ENCODE measurements at regions not wholly inside any gene's neighbourhood (a gene's known extent, or its start where the extent isn't known, plus 50 kb on each side); places are given as distances from the start of the nearest gene placed in this dataset.
A peak's percentile ranks its signal among the peaks of the same experiment; 100 is the strongest.

DNA sequence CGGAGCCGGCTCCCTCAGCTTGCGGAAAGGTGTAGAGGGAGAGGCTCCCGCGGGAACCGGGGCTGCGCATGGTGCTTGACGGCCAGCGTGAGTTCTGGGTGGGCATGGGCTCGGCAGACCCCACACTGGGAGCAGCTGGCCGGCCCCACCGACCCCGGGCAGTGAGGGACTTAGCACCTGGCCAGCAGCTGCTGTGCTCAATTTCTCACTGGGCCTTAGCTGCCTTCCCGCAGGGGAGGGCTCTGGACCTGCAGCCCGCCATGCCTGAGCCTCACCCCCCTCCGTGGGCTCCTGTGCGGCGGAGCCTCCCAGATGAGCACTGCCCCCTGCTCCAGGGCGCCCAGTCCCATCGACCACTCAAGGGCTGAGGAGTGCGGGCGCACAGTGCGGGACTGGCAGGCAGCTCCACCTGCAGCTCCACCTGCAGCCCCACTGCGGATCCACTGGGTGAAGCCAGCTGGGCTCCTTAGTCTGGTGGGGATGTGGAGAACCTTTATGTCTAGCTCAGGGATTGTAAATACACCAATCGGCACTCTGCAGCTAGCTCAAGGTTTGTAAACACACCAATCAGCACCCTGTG lies 1141.8 kb downstream of the PCDH17 start:
- no peak for DNase-seq (ENCODE audit: low spot score)

DNA sequence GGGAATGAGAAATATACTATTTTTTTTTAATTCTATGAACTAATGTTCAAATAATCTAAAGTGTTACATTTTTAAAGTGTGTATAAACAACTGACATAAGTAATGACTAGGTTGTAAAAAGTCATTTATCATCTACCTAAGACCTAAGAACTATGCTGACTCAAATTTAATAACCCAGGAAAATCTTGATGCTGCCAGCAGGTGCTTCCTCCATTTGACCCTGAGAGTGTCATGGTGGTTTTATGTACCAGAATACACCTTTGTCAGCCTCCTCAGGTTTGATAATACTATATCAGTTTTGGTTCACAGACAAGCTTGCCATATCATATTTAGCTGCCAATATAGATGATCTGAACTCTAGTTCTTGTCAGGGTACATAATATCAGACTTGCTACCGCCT lies 1151.2 kb downstream of the PCDH17 start:
- DNase-seq (ENCODE audit: low spot score) = no peak

DNA sequence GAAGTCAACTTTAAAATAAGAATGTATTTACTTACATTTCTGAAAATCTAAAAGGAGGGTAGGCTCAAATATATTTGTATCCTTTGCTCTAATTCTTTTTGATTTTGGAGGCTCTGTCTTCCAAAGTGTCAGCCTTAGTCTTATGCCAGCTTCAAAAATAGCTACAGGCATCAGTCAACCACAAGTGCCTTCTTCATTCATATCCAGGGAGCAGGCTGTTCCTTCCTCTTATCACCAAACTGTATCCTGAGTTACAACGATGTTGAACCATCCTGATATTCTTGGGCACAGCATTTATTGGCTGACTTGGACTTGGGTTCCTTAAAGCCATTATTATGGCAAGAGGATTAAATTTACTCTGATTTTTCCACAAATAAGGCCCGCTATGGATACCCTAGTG lies 1161.3 kb downstream of the PCDH17 start:
- DNase-seq (ENCODE audit: low spot score) = no peak

DNA sequence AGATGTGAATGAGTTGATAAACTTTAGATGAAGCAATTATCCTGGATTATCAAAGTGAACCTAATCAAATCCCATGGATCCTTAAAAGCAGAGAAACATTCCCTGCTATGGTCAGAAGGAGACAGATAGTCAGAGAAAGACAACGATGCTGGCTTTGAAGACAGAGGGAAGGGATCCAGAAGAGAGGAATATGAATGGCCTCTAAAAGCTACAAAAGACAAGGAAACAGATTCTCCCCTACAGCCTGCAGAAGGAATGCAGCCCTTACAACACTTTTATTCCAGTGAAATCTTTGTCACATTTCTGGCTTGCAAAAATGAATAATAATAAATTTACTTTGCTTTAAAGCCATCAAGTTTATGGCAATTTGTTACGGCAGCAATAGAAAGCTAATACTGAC lies 1164.2 kb downstream of the PCDH17 start:
- DNase-seq (ENCODE audit: low spot score) = no peak

DNA sequence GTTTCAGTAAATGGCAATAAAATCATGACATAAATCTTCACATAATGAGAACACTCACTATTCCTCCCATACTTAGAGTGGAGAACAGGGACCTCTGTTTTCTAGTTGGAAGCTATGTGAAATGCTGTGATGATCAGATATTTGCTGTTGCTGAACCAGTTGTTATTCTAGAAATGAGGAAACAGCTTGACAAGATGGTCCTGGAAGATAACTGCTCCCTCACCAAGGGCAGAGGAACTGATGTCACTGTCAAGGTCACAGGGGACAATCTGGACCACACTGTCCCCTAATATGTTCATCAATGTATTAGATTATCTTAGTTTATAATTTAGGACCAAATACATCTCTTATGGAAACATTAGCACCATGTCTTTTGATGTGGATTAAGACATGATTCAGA lies 1173.3 kb downstream of the PCDH17 start:
- DNase-seq (ENCODE audit: low spot score) = no peak

DNA sequence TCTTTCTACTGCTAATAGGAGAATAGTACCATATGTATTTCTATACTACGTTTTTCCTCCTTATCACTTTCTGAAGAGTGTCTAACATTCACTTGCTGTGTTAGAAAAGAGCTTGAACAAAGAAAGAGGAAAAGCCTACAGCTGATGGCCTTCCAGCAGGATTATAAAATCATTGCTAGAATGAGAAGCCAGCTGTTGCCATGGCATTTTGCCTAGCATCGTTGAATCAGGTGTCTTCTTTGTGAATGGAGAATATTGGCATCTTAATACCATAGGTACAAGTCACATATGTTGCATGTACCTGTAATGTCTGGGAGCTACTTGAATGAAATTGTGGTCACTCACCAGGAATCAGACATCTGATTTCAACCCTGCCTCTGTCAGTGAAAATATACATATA lies 1174.9 kb downstream of the PCDH17 start:
- no peak for DNase-seq (ENCODE audit: low spot score)

DNA sequence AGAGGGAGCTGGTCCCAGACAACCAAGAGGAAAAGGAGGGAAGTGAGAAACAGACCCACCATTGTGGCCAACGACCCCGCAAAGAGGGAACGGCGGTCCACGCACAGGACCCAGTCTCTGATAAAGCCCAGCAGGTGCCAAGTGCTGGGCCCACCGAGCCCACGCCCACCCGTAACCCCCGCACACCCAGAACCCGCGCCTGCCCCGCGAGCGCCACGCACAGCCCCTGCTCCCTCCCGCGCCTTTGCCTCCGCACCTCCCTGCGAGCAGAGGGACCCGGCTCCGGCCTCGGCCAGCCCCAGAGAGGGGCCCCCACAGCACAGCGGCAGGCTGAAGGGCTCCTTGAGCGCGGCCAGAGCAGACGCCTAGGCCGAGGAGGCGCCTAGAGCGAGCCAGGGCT lies 1192.2 kb downstream of the PCDH17 start:
- no peak for DNase-seq (ENCODE audit: low spot score)

DNA sequence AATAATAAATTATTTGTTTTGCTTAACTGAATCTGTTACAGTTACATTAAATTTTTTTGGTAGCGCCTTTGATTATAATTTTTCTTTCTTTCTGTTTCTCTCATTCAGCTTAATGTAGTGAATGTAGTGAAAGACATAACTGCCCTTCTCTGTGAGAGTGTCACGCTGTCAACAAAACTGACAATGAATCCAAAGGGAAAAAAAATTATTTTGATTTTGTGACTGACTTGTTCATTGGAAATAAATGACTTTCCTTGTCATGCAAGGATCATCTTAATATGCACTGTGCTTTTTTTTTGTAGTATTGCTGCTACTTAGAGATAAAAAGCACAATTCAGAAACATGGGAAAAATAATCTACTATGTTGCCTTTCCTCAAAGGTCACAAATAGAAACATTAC lies 1196.4 kb downstream of the PCDH17 start:
- DNase-seq (ENCODE audit: low spot score) = no peak

DNA sequence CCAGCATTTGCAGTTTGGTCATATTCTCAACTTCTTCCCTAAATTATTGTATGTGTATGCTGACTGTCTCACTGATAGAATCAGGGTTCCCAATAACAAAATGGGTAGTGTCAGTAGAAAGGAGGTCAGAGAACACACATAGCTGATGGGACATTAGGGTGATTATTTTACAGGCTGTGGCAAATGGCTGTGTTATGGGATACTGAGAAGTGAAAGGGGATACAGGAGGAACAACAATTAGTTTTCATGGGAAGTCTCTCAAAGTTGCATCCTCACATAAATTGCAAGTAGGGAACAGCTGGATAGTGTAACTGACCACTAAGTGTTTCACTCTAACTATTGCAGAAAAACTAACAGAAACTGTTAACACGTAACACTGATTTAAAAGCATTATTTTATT lies 1199.3 kb downstream of the PCDH17 start:
- no peak for DNase-seq (ENCODE audit: low spot score)

DNA sequence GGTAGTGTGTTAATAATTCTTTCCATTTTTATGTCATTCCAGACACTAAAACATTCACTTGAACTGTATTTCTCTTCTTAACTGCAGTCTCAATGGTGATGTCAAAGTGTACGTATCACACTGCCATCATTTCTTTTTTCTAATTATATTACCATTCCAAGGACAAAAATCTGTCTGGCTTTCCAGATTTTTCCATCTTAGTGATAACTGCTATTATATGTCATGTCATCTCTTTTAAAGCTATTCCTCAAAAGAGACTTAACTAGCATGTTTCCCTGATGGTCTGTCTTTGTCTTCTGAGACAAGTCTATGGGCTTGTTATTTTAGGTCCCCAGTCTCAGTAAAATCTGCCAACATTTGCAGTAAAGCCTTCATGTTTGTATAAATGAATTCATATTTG lies 1207.1 kb downstream of the PCDH17 start:
- no peak for DNase-seq (ENCODE audit: low spot score)

DNA sequence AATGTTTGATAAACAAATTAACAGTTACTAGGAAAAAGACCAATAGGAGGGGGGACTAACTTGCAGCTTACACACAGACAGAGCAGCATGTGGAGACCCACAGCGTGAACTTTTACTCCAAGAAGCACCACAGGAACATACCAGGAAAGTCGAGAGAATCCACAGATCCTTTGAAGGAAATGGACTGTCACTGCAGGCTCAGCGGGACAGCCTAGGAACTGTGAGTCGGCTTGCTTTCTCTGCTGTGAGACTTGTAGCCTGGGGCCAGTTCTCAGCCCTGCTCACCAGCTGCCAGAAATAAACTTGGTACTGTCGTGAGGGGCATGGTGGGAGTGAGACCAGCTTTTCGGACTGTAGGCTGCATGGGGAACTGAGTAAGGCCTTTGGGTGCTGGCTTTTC lies 1211.5 kb downstream of the PCDH17 start:
- no peak for DNase-seq (ENCODE audit: low spot score)

DNA sequence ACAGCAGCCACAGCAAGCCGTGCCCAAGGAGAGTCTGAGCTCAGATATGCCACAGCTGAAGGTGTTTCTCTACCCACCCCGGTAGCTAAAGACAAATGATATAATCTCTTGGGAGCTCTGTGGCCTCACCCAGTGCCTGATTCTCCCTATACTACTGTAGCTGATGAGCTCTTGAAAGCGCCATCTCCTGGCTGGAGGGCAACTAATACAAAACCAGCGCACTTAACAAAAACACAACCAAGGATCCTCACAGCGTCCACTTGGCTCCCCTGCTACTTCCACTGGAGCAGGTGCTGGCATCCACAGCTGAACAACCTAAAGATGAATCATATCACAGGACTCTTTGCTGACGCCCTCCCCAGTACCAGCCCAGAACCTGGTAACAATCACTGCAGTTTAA lies 1212.0 kb downstream of the PCDH17 start:
- peak; percentile 3 for DNase-seq (ENCODE audit: low spot score)

DNA sequence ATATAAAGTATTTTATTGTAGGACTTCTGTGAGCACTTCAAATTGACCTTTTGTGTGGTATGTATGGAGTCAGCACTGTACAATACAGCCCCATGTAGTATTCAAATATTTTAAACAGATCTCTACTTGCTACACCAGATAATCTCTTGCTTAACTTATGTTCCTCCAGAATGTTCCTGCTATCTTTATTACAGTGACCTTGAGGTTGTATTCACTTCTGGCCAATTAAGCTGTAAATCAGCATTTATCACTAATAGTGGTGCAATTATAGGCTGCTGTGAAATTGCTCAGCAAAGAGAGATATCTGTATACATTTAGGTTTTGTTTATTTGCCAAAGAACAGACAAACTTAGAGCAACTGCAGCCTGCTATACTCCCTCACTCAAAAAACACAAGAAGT lies 1218.6 kb downstream of the PCDH17 start:
- DNase-seq (ENCODE audit: low spot score) = no peak

DNA sequence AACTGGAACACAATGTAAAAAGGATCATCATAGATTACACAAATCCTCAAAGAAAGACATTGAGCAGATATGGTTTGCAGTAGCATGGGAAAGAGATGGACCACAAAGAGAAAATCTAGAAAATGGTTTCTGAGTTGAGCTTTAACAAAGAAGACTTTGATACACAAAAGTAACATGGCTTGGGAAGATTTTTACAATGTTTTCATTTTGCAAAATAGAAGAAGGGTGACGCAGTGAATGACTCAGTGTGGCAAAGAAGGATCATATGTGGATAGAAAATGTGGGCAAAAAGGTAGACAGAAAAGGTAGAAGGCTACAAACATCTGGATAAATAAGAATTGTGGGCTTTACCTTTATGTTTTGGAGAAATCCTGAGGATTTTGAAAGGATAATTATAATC lies 1220.5 kb downstream of the PCDH17 start:
- DNase-seq (ENCODE audit: low spot score) = no peak

DNA sequence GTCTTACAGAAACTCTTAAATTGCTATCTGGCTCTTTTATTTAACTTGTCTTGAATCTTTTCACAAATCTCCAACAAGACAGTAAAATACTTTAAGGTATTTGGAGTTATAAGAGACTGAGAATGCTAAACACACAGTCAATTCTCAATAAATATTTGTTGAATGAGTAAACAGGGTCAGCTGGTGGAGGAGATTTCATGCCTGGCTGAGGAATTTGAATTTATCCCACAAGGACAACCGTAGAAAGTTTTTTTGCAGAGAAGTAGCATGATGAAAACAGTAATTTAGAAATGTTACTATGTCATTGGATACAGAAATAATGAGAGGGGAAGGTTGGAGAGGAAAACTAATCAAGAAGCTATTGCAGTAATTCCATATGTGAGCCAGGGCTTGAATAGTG lies 1223.7 kb downstream of the PCDH17 start:
- no peak for DNase-seq (ENCODE audit: low spot score)

DNA sequence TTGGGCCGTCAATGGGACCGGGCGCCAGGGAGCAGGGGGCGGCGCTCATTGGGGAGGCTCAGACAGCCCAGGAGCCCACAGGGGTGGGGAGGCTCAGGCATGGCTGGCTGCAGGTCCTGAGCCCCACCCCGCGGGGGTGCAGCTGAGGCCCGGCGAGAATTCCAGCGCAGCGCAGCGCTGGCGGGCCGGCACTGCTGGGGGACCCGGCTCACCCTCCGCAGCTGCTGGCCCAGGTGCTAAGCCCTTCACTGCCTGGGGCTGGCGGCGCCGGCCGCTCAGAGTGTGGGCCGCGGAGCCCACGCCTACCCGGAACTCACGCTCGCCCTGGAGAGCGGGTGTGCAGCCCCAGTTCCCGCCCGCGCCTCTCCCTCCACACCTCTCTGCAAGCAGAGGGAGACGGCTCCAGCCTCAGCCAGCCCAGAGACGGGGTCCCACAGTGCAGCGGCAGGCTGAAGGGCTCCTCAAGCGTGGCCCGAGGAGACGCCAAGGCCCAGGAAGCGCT lies 1227.4 kb downstream of the PCDH17 start:
- DNase-seq (ENCODE audit: low spot score) = no peak

DNA sequence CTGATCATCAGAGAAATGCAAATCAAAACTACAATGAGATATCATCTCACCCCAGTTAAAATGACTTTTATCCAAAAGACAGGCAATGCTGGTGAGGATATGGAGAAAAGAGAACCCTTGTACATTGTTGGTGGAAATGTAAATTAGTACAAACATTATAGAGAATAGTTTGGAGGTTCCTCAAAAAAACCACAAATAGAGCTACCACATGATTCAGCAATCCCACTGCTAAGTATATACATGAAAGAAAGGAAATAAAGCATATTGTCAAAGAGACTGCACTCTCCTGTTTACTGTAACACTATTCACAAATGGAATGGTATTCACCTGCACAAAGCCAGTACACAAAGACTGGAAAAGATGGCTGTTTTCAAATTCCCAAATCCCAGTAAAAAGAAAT lies 1233.7 kb downstream of the PCDH17 start:
- DNase-seq (ENCODE audit: low spot score) = no peak

DNA sequence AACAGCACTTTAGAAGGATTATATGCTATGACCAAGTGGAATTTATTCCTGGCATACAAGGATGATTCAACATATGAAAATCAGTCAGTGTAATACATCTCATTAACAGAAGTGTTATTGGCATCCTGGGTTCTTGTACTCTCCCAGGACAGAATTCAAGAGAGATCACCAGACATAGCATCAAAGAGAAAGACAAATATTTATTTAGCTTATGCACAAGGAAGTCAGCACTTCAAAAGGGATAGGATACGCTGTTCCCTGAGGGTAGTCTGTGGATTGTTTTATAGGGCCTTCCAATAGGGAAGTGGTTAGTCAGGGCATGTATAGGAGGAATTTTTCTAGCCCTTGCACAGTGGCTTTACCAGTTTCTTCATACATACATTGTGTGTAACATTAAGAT lies 1238.0 kb downstream of the PCDH17 start:
- DNase-seq (ENCODE audit: low spot score) = peak; percentile 7

DNA sequence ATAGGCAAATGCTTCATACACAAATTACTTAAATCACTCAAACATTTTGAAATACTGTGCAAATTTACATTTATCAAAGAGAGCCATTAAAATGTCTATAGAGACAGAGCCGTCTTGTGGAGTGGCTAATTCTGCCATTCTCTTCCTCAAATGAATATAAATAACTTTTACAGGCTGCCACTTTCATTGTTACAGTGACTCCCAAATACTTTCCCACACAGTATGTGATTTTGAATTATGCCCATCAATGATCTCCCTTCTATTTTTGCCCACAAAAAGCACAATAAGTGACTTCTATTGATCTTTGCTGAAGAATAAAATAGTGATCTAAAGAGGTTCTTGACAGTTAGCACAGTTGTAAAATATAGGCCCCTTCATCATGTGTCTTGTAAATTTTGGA lies 1244.9 kb downstream of the PCDH17 start:
- DNase-seq (ENCODE audit: low spot score) = no peak

DNA sequence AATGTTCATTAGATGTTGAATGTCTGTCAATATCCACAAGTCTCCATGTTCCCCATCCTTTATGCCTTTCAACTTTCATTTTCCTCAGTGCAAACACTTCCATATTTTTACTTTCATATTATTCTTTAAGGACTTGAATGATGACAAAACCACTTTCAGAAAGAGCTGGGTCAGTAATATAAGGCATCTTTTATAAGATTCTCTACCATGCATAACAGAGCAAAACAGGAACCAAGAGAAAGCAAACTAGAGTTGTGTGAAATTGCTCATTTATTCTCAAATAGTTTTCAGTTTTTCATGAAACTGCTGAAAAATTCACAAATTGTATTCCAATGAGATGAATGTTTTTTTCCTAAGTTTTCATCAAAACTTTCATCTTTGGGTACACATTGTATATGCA lies 1247.6 kb downstream of the PCDH17 start:
- DNase-seq (ENCODE audit: low spot score) = no peak

DNA sequence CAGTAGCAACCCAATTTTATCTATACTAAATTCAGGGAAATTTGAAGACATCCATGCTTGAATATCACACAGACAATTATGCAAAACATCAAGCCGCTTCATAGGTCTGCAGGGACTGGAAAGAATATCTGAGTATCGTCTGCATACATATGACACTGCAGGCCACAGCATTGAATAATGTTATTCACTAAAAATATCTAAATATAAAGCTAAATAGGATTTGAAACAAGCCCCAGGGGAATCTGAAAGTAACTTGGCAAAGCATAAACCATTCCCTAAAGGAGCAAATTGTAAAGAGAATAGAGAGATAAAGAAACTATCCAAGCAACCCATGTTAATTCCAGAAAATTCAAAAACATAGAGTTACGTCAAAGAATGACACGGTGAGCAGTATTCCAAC lies 1251.0 kb downstream of the PCDH17 start:
- no peak for DNase-seq (ENCODE audit: low spot score)

DNA sequence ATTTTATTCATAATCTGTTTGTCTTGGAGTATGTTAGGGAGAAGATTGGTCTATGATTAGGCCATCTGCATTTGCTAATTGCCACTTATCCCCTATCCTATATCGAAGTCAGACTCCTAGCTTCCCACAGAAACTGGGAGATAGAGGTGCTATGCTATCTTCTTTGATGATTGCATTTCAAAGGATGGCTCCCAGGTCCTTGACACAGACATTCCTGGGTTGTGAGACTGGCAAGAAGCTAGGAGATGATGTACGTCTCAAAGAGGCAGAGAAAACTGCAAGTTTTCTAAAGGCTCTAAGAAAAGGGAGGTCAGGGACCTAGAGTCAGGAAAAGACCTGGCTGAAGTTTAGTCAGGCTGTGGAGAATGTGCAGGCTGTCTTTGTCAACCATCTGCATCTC lies 1251.9 kb downstream of the PCDH17 start:
- no peak for DNase-seq (ENCODE audit: low spot score)

DNA sequence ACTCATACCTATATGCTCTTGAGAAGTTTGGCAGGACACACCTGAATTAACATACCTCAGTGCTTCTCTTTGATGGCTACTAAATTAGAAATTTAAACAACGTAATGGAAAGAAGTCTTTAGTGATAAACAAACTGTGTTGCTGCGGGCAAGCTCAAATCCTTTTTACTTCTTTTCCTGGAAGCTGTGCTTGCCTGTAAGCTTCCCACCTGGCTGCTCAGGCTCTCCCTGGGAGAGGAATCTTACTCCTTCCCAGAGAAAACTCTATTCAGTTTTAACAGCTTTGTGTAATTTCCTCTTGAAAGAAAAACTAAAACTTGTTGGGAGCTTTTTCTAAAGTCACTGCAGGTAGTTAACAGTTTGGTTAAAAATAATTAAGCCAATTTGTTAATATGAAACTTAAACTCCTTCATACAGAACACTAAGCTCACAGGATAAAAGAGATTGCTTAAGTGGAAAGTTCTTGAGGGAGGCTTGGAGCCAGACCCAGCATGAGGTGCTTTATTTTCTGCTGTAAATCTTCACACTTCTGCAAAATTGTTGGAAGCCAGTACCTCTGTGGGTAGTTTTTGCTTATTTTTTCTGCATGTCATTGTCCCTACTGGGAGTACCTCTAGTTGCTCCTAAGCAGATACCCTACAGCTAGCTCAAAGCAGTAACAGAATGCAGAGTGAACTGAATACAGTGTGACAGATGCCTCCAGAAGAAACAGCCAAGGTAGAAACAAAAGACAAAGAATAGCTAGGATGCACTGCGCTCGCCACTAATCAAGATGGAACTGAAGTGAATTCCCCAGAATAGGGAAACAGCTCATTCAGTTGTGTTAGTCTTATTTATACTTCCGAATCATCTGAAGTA lies 1253.0 kb downstream of the PCDH17 start:
- no peak for DNase-seq (ENCODE audit: low spot score)

Data from HT-29 (cell line).